ENCODE measurements at regions not wholly inside any gene's neighbourhood (a gene's known extent, or its start where the extent isn't known, plus 50 kb on each side); places are given as distances from the start of the nearest gene placed in this dataset.

DNA sequence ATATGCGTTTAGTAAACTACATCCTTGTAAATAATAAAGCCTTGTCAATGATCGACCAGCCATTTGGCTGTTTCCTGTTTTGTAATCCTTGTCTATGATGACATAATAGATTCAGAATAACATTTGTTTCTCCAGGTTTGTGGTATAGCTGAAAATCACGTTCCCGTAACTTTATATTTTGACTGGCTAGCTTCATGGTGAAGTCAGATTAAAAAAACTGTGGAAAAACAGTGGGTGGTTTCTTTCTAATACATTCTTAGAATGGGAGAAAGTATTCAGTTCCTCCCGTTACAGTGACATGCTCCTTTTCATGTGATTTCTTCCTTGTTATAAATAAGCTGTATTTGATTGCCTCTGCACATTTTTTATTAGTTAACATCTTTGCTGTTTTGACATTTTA lies 366.9 kb downstream of the NYAP2 start:
- Mint-ChIP-seq H3K27me3 (peaks cover 0 to 8% (median 3%) of the 10 kb centered on the region in 5 donors), H3K4me3 (no peak overlapping the region), H3K4me1 (no peaks in the 10 kb centered on the region), H3K9me3 (no peaks in the 10 kb centered on the region), H3K27ac (no peak overlapping the region), H3K36me3 (no peaks in the 10 kb centered on the region)
- ChIA-PET CTCF (no interaction called here), POLR2A (no interaction called here)
- Histone ChIP-seq H3K4me1 (ENCODE audit: control insufficient read depth in 2 of 2, insufficient read depth in 2 of 2, low read length in 2 of 2) (no peaks in the 10 kb centered on the region), H3K9me3 (ENCODE audit: control insufficient read depth in 2 of 3, low read length in 3 of 3) (no peaks in the 10 kb centered on the region), H3K4me3 (ENCODE audit: low read length) (no peak overlapping the region), H3K27ac (ENCODE audit: low read depth, low read length) (no peak overlapping the region), H3K27me3 (ENCODE audit: control insufficient read depth in 2 of 2, insufficient read depth in 2 of 2, low read length in 2 of 2) (no peaks in the 10 kb centered on the region), H3K36me3 (ENCODE audit: control insufficient read depth in 2 of 3, insufficient read depth in 3 of 3, low read length in 3 of 3) (no peaks in the 10 kb centered on the region)
- DNase-seq (no peak), ATAC-seq (no peak)
- intact Hi-C loops (cut with micrococcal nuclease) = no loop called here

DNA sequence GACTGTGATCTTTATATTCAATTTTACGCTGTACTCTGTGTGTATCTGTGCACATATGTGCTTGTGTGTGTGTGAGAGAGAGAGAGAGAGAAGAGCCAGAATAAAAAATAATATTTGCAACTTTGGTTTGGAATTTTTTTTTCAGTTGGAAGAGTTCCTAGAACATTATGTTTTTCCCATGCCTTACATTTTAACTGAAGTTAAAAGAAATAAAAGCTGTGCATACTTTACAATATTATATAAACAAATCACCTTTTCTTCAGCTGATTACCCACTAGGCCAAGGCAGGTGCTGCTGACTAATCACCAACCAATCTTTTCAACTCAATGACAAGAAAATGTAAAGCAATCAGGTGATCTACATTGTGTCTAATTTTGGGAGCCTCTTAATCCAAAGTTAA lies 366.3 kb downstream of the NYAP2 start:
- Mint-ChIP-seq H3K27ac (no peak overlapping the region), H3K36me3 (no peaks in the 10 kb centered on the region), H3K9me3 (no peaks in the 10 kb centered on the region), H3K27me3 (peaks cover 0 to 8% (median 0%) of the 10 kb centered on the region in 5 donors), H3K4me1 (no peaks in the 10 kb centered on the region), H3K4me3 (no peak overlapping the region)
- no peak for ATAC-seq
- H3K9me3 ChIP-seq (ENCODE audit: control insufficient read depth in 2 of 3, low read length in 3 of 3) = no peaks in the 10 kb centered on the region
- no peaks in the 10 kb centered on the region for H3K27me3 ChIP-seq (ENCODE audit: control insufficient read depth in 2 of 2, insufficient read depth in 2 of 2, low read length in 2 of 2)
- POLR2A ChIA-PET = no interaction called here
- H3K4me3 ChIP-seq (ENCODE audit: low read length) = no peak overlapping the region
- CTCF ChIA-PET = no interaction called here
- intact Hi-C loops (cut with micrococcal nuclease) = no loop called here
- H3K36me3 ChIP-seq (ENCODE audit: control insufficient read depth in 2 of 3, insufficient read depth in 3 of 3, low read length in 3 of 3) = no peaks in the 10 kb centered on the region
- H3K4me1 ChIP-seq (ENCODE audit: control insufficient read depth in 2 of 2, insufficient read depth in 2 of 2, low read length in 2 of 2) = no peaks in the 10 kb centered on the region
- DNase-seq = no peak
- no peak overlapping the region for H3K27ac ChIP-seq (ENCODE audit: low read depth, low read length)

GRCh38 chr2:225764346-225764745 lies 364.8 kb downstream of the NYAP2 start:
- H3K36me3 Mint-ChIP-seq = no peaks in the 10 kb centered on the region
- CTCF ChIA-PET = no interaction called here

GRCh38 chr2:225763711-225764110 lies 364.2 kb downstream of the NYAP2 start:
- POLR2A ChIA-PET = no interaction called here

More at GRCh38 chr2:225764346-225764745, 364.8 kb downstream of the NYAP2 start:
- ATAC-seq (no peak), DNase-seq (no peak)
- Mint-ChIP-seq H3K4me1 (no peaks in the 10 kb centered on the region), H3K27me3 (no peaks in the 10 kb centered on the region), H3K4me3 (no peak overlapping the region), H3K9me3 (no peaks in the 10 kb centered on the region), H3K27ac (no peak overlapping the region)
- Histone ChIP-seq H3K4me3 (ENCODE audit: low read length) (no peak overlapping the region), H3K9me3 (ENCODE audit: control insufficient read depth in 2 of 3, low read length in 3 of 3) (no peaks in the 10 kb centered on the region), H3K4me1 (ENCODE audit: control insufficient read depth in 2 of 2, insufficient read depth in 2 of 2, low read length in 2 of 2) (no peaks in the 10 kb centered on the region), H3K27me3 (ENCODE audit: control insufficient read depth in 2 of 2, insufficient read depth in 2 of 2, low read length in 2 of 2) (no peaks in the 10 kb centered on the region), H3K36me3 (ENCODE audit: control insufficient read depth in 2 of 3, insufficient read depth in 3 of 3, low read length in 3 of 3) (no peaks in the 10 kb centered on the region), H3K27ac (ENCODE audit: low read depth, low read length) (no peak overlapping the region)
- intact Hi-C loops (cut with micrococcal nuclease) = no loop called here
- POLR2A ChIA-PET = no interaction called here

DNA sequence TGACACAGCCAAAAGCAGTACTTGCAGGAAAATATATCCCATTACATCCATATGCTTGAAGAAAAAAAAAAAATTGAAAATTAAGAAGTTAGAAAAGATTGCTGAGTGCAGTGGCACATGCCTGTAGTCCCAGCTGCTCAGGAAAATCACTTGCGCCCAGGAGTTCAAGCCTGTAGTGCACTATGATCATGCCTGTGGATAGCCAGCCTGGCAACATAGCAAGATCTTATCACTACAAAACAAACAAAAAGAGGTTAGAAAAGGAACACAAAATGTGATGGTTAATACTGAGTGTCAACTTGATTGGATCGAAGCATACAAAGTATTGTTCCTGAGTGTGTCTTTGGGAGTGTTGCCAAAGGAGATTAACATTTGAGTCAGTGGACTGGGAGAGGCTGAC lies 361.9 kb downstream of the NYAP2 start:
- Mint-ChIP-seq H3K36me3 (no peaks in the 10 kb centered on the region), H3K9me3 (no peaks in the 10 kb centered on the region), H3K4me3 (no peak overlapping the region), H3K27me3 (peaks cover 0 to 4% (median 0%) of the 10 kb centered on the region in 5 donors), H3K27ac (no peak overlapping the region), H3K4me1 (no peaks in the 10 kb centered on the region)
- ChIA-PET CTCF (no interaction called here), POLR2A (no interaction called here)
- no peaks in the 10 kb centered on the region for H3K4me1 ChIP-seq (ENCODE audit: control insufficient read depth in 2 of 2, insufficient read depth in 2 of 2, low read length in 2 of 2)
- intact Hi-C loops (cut with micrococcal nuclease) = no loop called here
- H3K36me3 ChIP-seq (ENCODE audit: control insufficient read depth in 2 of 3, insufficient read depth in 3 of 3, low read length in 3 of 3) = no peaks in the 10 kb centered on the region
- no peaks in the 10 kb centered on the region for H3K9me3 ChIP-seq (ENCODE audit: control insufficient read depth in 2 of 3, low read length in 3 of 3)
- no peak overlapping the region for H3K27ac ChIP-seq (ENCODE audit: low read depth, low read length)
- no peak overlapping the region for H3K4me3 ChIP-seq (ENCODE audit: low read length)
- ATAC-seq = no peak
- no peaks in the 10 kb centered on the region for H3K27me3 ChIP-seq (ENCODE audit: control insufficient read depth in 2 of 2, insufficient read depth in 2 of 2, low read length in 2 of 2)
- no peak for DNase-seq

More at GRCh38 chr2:225763711-225764110, 364.2 kb downstream of the NYAP2 start:
- H3K27me3 ChIP-seq (ENCODE audit: control insufficient read depth in 2 of 2, insufficient read depth in 2 of 2, low read length in 2 of 2) = no peaks in the 10 kb centered on the region
- no peaks in the 10 kb centered on the region for H3K4me1 ChIP-seq (ENCODE audit: control insufficient read depth in 2 of 2, insufficient read depth in 2 of 2, low read length in 2 of 2)
- H3K9me3 ChIP-seq (ENCODE audit: control insufficient read depth in 2 of 3, low read length in 3 of 3) = no peaks in the 10 kb centered on the region
- no peaks in the 10 kb centered on the region for H3K36me3 ChIP-seq (ENCODE audit: control insufficient read depth in 2 of 3, insufficient read depth in 3 of 3, low read length in 3 of 3)
- H3K27ac ChIP-seq (ENCODE audit: low read depth, low read length) = no peak overlapping the region
- no peaks in the 10 kb centered on the region for H3K9me3 Mint-ChIP-seq
- H3K4me3 Mint-ChIP-seq = no peak overlapping the region
- no peaks in the 10 kb centered on the region for H3K36me3 Mint-ChIP-seq
- DNase-seq = no peak
- H3K27ac Mint-ChIP-seq = no peak overlapping the region
- H3K27me3 Mint-ChIP-seq = no peaks in the 10 kb centered on the region
- no peak for ATAC-seq
- no peaks in the 10 kb centered on the region for H3K4me1 Mint-ChIP-seq
- intact Hi-C loops (cut with micrococcal nuclease) = no loop called here
- no peak overlapping the region for H3K4me3 ChIP-seq (ENCODE audit: low read length)
- CTCF ChIA-PET = no interaction called here

- no peaks in the 10 kb centered on the region for H3K9me3 Mint-ChIP-seq
- intact Hi-C loops (cut with micrococcal nuclease) = no loop called here
- ChIA-PET POLR2A (no interaction called here), CTCF (no interaction called here)
- H3K36me3 ChIP-seq (ENCODE audit: control insufficient read depth in 2 of 3, insufficient read depth in 3 of 3, low read length in 3 of 3) = no peaks in the 10 kb centered on the region
- ATAC-seq (no peak), DNase-seq (no peak)
- H3K4me3 Mint-ChIP-seq = no peak overlapping the region
- no peaks in the 10 kb centered on the region for H3K4me1 Mint-ChIP-seq
- no peak overlapping the region for H3K27ac ChIP-seq (ENCODE audit: low read depth, low read length)
- H3K4me1 ChIP-seq (ENCODE audit: control insufficient read depth in 2 of 2, insufficient read depth in 2 of 2, low read length in 2 of 2) = no peaks in the 10 kb centered on the region
- H3K4me3 ChIP-seq (ENCODE audit: low read length) = no peak overlapping the region
- H3K27ac Mint-ChIP-seq = no peak overlapping the region
- peaks cover 0 to 10% (median 6%) of the 10 kb centered on the region in 5 donors for H3K27me3 Mint-ChIP-seq
- H3K27me3 ChIP-seq (ENCODE audit: control insufficient read depth in 2 of 2, insufficient read depth in 2 of 2, low read length in 2 of 2) = no peaks in the 10 kb centered on the region
- H3K36me3 Mint-ChIP-seq = no peaks in the 10 kb centered on the region
- no peaks in the 10 kb centered on the region for H3K9me3 ChIP-seq (ENCODE audit: control insufficient read depth in 2 of 3, low read length in 3 of 3)
Measured at GRCh38 chr2:225757248-225757647, 357.7 kb downstream of the NYAP2 start.

DNA sequence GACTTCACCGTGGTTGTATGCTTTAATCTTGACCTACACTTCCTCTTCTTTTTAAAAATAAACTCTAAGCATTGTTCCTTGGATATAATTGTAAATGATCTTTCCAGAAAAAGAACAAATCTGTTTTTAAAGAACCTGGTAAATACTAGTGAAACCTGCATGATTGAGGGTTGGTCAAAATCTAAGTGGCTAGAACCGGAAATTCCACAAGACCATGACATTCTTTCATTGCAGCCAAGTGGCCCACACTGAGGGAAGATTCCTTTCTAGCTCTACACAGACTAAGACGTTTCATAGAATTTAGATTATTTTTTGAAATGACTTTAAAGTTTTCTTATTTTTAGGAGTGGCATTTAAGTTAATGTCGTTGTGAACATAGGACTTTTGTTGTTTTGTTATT lies 356.7 kb downstream of the NYAP2 start:
- no peaks in the 10 kb centered on the region for H3K36me3 Mint-ChIP-seq
- no peak overlapping the region for H3K27ac ChIP-seq (ENCODE audit: low read depth, low read length)

More for the DNA sequence above, 356.7 kb downstream of the NYAP2 start:
- no peak for DNase-seq
- Mint-ChIP-seq H3K9me3 (no peaks in the 10 kb centered on the region), H3K4me1 (no peaks in the 10 kb centered on the region), H3K27me3 (peaks cover 0 to 12% (median 6%) of the 10 kb centered on the region in 5 donors), H3K4me3 (no peak overlapping the region), H3K27ac (no peak overlapping the region)
- intact Hi-C loops (cut with micrococcal nuclease) = no loop called here
- ChIA-PET CTCF (no interaction called here), POLR2A (no interaction called here)
- Histone ChIP-seq H3K36me3 (ENCODE audit: control insufficient read depth in 2 of 3, insufficient read depth in 3 of 3, low read length in 3 of 3) (no peaks in the 10 kb centered on the region), H3K9me3 (ENCODE audit: control insufficient read depth in 2 of 3, low read length in 3 of 3) (no peaks in the 10 kb centered on the region), H3K4me3 (ENCODE audit: low read length) (no peak overlapping the region), H3K27me3 (ENCODE audit: control insufficient read depth in 2 of 2, insufficient read depth in 2 of 2, low read length in 2 of 2) (no peaks in the 10 kb centered on the region), H3K4me1 (ENCODE audit: control insufficient read depth in 2 of 2, insufficient read depth in 2 of 2, low read length in 2 of 2) (no peaks in the 10 kb centered on the region)
- ATAC-seq = no peak

Measured in naive thymus-derived CD4-positive, alpha-beta T cell (primary cell).